GM12875 (cell line): ENCODE measurements at regions not wholly inside any gene's neighbourhood (a gene's known extent, or its start where the extent isn't known, plus 50 kb on each side); places are given as distances from the start of the nearest gene placed in this dataset.

ENCODE experiments used
- H3K4me3 ChIP-seq: one replicate; pipeline ENCODE4 v1.5.1; 2011; ENCODE audit warnings: low read depth, low read length, control low read depth
- CTCF ChIP-seq: IDR thresholded peaks from 2 replicates; pipeline ENCODE4 v1.5.1; 2011; ENCODE audit warnings: low read depth, mild to moderate bottlenecking, control low read depth, inconsistent platforms, low read length, moderate library complexity, borderline replicate concordance; ENCODE audit not compliant: insufficient read depth

GRCh38 chr2:128776461-128777195 lies 458.0 kb upstream of the HS6ST1 start:
- TF ChIP-seq CTCF: no peak
- no peak overlapping the region for H3K4me3 ChIP-seq

GRCh38 chr2:128777196-128778035 lies 458.7 kb upstream of the HS6ST1 start:
- TF ChIP-seq CTCF: no peak
- no peak overlapping the region for H3K4me3 ChIP-seq

GRCh38 chr2:128778843-128779242 lies 460.2 kb upstream of the HS6ST1 start:
- TF ChIP-seq CTCF: no peak
- no peak overlapping the region for H3K4me3 ChIP-seq

GRCh38 chr2:128779301-128780095 lies 460.8 kb upstream of the HS6ST1 start:
- no peak for TF ChIP-seq CTCF
- H3K4me3 ChIP-seq: no peak overlapping the region

GRCh38 chr2:128780434-128781080 lies 461.9 kb upstream of the HS6ST1 start:
- H3K4me3 ChIP-seq: no peak overlapping the region
- TF ChIP-seq CTCF: no peak

GRCh38 chr2:128781166-128781565 lies 462.5 kb upstream of the HS6ST1 start:
- no peak for TF ChIP-seq CTCF
- H3K4me3 ChIP-seq: no peak overlapping the region
